ENCODE measurements at regions not wholly inside any gene's neighbourhood (a gene's known extent, or its start where the extent isn't known, plus 50 kb on each side); places are given as distances from the start of the nearest gene placed in this dataset.

DNA sequence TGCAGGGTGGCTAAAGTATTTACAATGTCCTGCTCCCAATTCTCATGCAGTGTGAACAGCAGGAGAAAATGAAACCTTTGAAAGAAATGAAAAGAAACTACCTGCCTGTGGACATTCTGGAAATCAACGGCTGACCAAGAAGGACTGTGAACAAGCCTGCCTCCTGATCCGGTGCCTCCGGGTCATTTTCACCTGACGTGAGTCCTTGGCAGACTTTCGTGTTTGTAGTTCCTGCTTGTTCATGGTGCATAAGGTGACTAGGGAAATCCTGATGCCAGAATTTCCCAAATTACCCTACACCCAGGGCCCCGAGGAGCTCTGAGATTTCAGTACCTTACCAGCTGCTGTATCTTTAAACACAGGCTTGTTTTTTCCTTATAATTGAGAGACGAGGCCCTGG is 317.5 kb downstream of the TLE1 start:
- Histone ChIP-seq H3K4me1 (no peaks in the 10 kb centered on the region), H3K36me3 (no peaks in the 10 kb centered on the region), H3K27me3 (no peaks in the 10 kb centered on the region), H3K9me3 (no peaks in the 10 kb centered on the region), H3K27ac (no peak overlapping the region), H3K4me3 (no peak overlapping the region)
- intact Hi-C loops (cut with DNase I), result no loop called here
- WGBS, 2 donors, result 89 to 92% methylated on average over 7 of the region's 7 CpGs
- TF ChIP-seq EP300 (IDR thresholded peaks at IDR 0.05), result no peak
- no peak for TF ChIP-seq POLR2AphosphoS5 (IDR thresholded peaks at IDR 0.05)
- TF ChIP-seq POLR2A (IDR thresholded peaks at IDR 0.05), result no peak
- TF ChIP-seq, protein P1, sequence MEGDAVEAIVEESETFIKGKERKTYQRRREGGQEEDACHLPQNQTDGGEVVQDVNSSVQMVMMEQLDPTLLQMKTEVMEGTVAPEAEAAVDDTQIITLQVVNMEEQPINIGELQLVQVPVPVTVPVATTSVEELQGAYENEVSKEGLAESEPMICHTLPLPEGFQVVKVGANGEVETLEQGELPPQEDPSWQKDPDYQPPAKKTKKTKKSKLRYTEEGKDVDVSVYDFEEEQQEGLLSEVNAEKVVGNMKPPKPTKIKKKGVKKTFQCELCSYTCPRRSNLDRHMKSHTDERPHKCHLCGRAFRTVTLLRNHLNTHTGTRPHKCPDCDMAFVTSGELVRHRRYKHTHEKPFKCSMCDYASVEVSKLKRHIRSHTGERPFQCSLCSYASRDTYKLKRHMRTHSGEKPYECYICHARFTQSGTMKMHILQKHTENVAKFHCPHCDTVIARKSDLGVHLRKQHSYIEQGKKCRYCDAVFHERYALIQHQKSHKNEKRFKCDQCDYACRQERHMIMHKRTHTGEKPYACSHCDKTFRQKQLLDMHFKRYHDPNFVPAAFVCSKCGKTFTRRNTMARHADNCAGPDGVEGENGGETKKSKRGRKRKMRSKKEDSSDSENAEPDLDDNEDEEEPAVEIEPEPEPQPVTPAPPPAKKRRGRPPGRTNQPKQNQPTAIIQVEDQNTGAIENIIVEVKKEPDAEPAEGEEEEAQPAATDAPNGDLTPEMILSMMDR (IDR thresholded peaks at IDR 0.05), result no peak
- no peak for DNase-seq

GRCh38 chr9:81370650-81371049 is 318.7 kb downstream of the TLE1 start:
- WGBS, 2 donors, result 78 to 80% methylated on average over 7 of the region's 7 CpGs
- DNase-seq, result no peak
- Histone ChIP-seq H3K4me1 (no peaks in the 10 kb centered on the region), H3K27ac (no peak overlapping the region), H3K4me3 (no peak overlapping the region), H3K9me3 (peaks cover 0 to under 1% (median 0%) of the 10 kb centered on the region in 4 donors), H3K27me3 (no peaks in the 10 kb centered on the region), H3K36me3 (no peaks in the 10 kb centered on the region)
- TF ChIP-seq POLR2A (IDR thresholded peaks at IDR 0.05), result no peak
- TF ChIP-seq EP300 (IDR thresholded peaks at IDR 0.05), result no peak
- TF ChIP-seq POLR2AphosphoS5 (IDR thresholded peaks at IDR 0.05), result no peak
- TF ChIP-seq, protein P1 (IDR thresholded peaks at IDR 0.05), result no peak
- intact Hi-C loops (cut with DNase I), result no loop called here

DNA sequence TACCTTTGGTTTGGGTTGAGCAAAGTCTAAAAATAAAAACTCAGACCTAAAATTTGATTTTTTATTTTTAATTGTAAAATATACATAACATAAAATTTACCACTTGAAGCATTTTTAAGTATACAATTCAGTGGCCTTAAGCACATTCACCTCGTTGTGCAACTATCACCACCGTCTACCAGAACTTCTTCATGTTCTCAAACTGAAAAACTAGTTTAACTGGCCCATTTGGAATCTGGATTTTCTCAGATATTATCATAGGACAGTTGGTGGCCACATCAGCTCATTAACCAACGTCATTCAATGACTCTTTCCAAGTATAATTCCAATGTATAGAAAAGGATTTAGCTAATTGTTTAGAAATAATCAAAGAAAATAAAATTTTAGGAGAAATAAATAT is 319.3 kb downstream of the TLE1 start:
- no peaks in the 10 kb centered on the region for H3K27me3 ChIP-seq
- no peak overlapping the region for H3K4me3 ChIP-seq
- 59 to 72% methylated on average over 3 of the region's 3 CpGs for WGBS, 2 donors
- H3K27ac ChIP-seq, result no peak overlapping the region
- no peaks in the 10 kb centered on the region for H3K4me1 ChIP-seq
- H3K36me3 ChIP-seq, result no peaks in the 10 kb centered on the region
- intact Hi-C loops (cut with DNase I), result no loop called here
- no peak for DNase-seq
- TF ChIP-seq POLR2AphosphoS5 (IDR thresholded peaks at IDR 0.05) (no peak), EP300 (IDR thresholded peaks at IDR 0.05) (no peak), POLR2A (IDR thresholded peaks at IDR 0.05) (no peak)
- TF ChIP-seq, protein P1 (IDR thresholded peaks at IDR 0.05), result no peak
- peaks cover 0 to 3% (median under 1%) of the 10 kb centered on the region in 4 donors for H3K9me3 ChIP-seq

DNA sequence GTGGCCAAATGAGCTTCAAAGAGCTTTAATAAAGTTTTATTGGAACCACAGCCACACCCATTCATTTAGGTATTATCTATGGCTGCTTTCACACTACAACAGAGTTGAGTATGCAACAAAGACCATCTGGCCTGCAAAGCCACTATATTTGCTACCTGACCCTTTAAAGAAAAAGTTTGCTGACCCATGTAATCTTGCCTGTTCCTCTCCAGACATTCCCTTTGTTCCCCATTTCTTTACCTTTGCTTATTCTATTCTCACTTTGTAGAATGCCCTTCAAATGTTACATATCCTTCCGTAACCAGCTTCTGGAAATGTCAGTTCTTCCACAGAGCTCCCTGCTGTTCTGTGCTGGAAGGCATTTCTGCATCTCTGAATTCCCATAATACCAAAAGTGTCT is 320.2 kb downstream of the TLE1 start:
- intact Hi-C loops (cut with DNase I), result no loop called here
- Histone ChIP-seq H3K4me3 (no peak overlapping the region), H3K9me3 (peaks cover 0 to 3% (median 2%) of the 10 kb centered on the region in 4 donors), H3K36me3 (no peaks in the 10 kb centered on the region), H3K27me3 (no peaks in the 10 kb centered on the region), H3K4me1 (no peaks in the 10 kb centered on the region), H3K27ac (no peak overlapping the region)
- no peak for TF ChIP-seq EP300 (IDR thresholded peaks at IDR 0.05)
- TF ChIP-seq POLR2AphosphoS5 (IDR thresholded peaks at IDR 0.05), result no peak
- no peak for TF ChIP-seq POLR2A (IDR thresholded peaks at IDR 0.05)
- TF ChIP-seq, protein P1 (IDR thresholded peaks at IDR 0.05), result no peak
- 90 to 97% methylated on average over 1 of the region's 1 CpG for WGBS, 2 donors
- no peak for DNase-seq

GRCh38 chr9:81363916-81364480 is 325.3 kb downstream of the TLE1 start:
- H3K27me3 ChIP-seq, result no peaks in the 10 kb centered on the region
- H3K4me1 ChIP-seq, result no peaks in the 10 kb centered on the region
- H3K36me3 ChIP-seq, result no peaks in the 10 kb centered on the region
- intact Hi-C loops (cut with DNase I), result no loop called here
- H3K27ac ChIP-seq, result no peak overlapping the region
- H3K9me3 ChIP-seq, result peaks cover 0 to 3% (median 2%) of the 10 kb centered on the region in 4 donors
- TF ChIP-seq POLR2AphosphoS5 (IDR thresholded peaks at IDR 0.05) (no peak), POLR2A (IDR thresholded peaks at IDR 0.05) (no peak), EP300 (IDR thresholded peaks at IDR 0.05) (no peak)
- TF ChIP-seq, protein P1 (IDR thresholded peaks at IDR 0.05), result no peak
- 87% methylated on average over 6 of the region's 6 CpGs for WGBS, 2 donors
- H3K4me3 ChIP-seq, result no peak overlapping the region
- DNase-seq, result no peak

Data from sigmoid colon (tissue), 6 donors.